Astrocyte of the cerebellum (primary cell): ENCODE measurements at regions not wholly inside any gene's neighbourhood (a gene's known extent, or its start where the extent isn't known, plus 50 kb on each side); places are given as distances from the start of the nearest gene placed in this dataset.
A peak's percentile ranks its signal among the peaks of the same experiment; 100 is the strongest.

Experiments
- DNase-seq: peaks from one replicate; pipeline ENCODE4 v3.0.0-alpha.2; 2011; ENCODE audit warnings: low read depth
- H3K4me3 ChIP-seq: 2 replicates; pipeline ENCODE4 v1.5.1; 2011; ENCODE audit warnings: mild to moderate bottlenecking, low read depth, low read length, moderate library complexity
- in situ Hi-C: cut with HindIII; loops from 2 replicates; pipeline ENCODE4 v1.10.0; 2017; ENCODE audit warnings: low sequenced_read_pairs
- TF ChIP-seq, protein P1 (sequence below): IDR thresholded peaks from 2 replicates; pipeline ENCODE4 v1.5.1; 2012; ENCODE audit warnings: low read length, low read depth, moderate library complexity, mild to moderate bottlenecking; ENCODE audit errors: missing control alignments

DNA sequence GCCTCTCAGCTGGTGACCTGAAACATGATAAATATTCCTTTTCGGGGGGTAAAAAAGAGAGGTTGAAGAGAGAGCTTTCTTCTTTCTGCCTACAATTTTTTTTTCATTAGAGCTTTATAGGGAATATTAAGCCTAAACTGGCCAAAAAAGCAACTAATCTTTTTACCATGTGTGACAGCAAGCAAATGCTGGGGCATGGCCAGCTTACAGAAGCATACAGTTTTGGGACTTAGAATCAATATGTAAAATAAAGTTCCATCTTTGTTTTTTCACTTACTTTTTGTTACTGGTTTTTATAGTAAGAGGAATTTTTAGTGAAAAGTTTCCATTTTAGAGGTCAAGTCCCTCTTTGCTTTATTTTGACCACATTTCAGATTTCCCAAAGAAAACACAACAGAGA, 301.2 kb upstream of the DEPDC1 start:
- TF ChIP-seq, protein P1, sequence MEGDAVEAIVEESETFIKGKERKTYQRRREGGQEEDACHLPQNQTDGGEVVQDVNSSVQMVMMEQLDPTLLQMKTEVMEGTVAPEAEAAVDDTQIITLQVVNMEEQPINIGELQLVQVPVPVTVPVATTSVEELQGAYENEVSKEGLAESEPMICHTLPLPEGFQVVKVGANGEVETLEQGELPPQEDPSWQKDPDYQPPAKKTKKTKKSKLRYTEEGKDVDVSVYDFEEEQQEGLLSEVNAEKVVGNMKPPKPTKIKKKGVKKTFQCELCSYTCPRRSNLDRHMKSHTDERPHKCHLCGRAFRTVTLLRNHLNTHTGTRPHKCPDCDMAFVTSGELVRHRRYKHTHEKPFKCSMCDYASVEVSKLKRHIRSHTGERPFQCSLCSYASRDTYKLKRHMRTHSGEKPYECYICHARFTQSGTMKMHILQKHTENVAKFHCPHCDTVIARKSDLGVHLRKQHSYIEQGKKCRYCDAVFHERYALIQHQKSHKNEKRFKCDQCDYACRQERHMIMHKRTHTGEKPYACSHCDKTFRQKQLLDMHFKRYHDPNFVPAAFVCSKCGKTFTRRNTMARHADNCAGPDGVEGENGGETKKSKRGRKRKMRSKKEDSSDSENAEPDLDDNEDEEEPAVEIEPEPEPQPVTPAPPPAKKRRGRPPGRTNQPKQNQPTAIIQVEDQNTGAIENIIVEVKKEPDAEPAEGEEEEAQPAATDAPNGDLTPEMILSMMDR: no peak

DNA sequence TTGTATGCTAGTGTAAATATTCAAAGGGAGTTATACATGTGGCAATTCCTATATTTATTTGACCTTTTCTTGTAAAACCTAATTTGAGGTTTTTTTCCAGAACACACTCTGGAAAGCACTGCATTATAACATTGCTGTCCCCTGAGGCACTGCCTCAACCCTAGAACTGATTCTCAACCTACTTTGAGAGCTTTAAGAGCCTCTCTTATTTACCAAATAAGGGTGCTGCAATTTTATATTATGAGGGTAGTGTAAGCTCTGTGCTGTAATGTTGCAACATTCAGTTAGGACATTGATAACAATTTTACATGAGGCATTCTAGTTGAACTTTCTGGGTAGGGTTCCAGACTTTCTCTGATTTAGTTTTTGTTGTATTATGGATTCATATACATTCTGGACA, 302.2 kb upstream of the DEPDC1 start:
- DNase-seq: no peak
- in situ Hi-C loops: no loop called here
- no peak overlapping the region for H3K4me3 ChIP-seq
- TF ChIP-seq, protein P1: no peak

More for the DNA sequence above, 301.2 kb upstream of the DEPDC1 start:
- DNase-seq: no peak
- in situ Hi-C loops: no loop called here
- H3K4me3 ChIP-seq: no peak overlapping the region

DNA sequence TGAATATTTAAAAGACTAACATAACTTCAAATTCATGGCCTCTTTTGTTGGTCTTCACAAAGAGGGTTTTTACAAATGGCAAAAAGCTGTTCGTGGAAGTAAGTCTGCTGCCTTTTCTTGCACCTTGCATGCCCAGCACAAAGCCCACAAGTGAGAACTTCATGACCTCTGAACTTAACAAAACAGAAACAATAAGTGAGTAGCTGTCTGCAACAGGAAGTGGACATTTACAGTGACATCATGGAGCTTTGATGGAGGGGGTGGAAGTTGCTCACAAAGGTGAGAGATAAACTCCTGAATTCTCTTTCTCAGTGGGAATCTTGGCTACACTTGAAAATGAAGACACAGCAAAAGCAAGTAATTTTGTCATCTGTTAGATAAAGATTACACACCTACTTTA, 303.3 kb upstream of the DEPDC1 start:
- DNase-seq: no peak
- no peak overlapping the region for H3K4me3 ChIP-seq
- in situ Hi-C loops: no loop called here
- TF ChIP-seq, protein P1: no peak

DNA sequence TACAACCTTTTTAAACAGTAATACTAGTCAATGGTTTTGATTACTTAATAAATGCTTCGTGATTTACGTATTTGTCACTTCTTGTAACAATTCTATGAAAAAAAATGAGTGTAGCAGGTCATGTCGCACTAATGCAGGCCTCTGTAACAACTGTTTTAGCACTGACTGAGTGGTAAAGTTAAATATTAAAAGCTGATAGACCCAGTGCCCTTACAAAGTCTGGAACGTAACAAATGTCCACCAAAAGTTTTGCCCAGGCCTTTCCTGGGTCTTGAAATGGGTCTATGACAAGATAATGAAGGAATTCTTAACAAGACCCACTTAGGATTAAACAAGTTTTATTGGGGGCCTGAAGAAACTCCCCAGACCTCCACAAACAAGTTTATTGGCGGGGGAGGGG, 304.6 kb upstream of the DEPDC1 start:
- no peak for DNase-seq
- in situ Hi-C loops: no loop called here
- TF ChIP-seq, protein P1: no peak
- H3K4me3 ChIP-seq: no peak overlapping the region

DNA sequence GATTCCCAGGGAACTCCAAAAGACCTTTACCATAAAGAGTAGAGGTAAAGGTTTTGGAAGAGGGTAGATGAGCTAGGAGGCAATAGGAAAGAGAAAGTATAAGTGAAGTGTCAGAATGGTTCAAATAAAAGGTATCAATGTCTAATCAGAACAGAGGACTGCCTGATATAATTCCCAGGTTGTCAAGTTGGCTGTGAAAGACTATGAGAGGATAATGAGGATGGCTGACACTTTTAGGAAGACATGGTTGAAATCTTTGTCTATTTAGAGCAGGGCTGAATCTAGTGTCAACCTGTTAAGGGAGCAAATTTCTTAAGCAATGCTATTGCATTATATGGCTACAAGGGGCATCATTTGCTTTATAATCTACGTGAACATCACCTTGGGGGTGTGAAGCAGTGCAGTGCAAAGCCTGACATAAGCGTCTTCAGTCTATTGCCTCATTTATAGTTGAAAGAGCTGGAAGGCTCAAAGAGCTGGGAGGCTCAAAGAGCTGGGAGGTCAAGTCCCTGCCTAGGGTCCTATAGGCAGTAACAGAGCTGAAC, 308.3 kb upstream of the DEPDC1 start:
- TF ChIP-seq, protein P1: no peak
- in situ Hi-C loops: no loop called here
- H3K4me3 ChIP-seq: no peak overlapping the region
- DNase-seq: no peak

DNA sequence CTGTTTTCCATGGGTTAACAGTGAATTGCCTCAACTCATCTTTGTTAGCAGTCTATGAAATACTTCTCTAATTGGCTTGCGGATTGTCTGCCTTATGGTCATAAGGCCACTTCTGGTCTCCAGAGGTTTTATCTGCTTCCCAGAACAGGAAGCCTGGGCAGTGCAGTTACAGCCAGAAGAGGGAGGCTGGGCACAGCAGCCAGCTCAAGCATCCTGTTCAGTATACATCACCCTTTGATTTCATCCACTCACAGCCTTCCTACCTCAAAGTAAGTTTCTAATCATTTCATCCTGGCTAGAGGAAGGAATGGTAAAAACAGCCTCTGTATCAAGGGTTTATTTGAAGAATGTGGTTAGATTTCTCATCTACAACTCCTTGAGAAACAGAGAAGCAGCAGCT, 311.5 kb upstream of the DEPDC1 start:
- DNase-seq: no peak
- in situ Hi-C loops: no loop called here
- TF ChIP-seq, protein P1: peak; percentile 11
- no peak overlapping the region for H3K4me3 ChIP-seq

DNA sequence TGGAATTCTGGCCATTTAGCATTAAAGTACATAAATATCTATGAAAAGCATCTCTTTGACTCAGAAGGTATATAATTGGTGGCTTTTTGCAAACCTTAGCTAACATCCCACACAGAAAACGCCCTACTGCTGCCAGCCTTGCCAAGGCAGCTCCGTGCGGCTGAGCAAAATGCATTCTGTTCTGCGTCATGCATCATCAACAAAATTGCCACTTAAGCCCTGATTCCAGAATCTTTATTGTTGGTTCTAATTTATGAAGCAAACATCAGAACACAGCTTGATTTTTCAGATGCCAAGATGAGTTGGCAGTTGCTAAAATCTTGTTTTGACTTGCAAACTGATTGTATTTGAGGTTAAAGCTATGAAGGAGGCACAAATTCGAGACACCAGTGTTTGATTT, 314.9 kb upstream of the DEPDC1 start:
- in situ Hi-C loops: no loop called here
- TF ChIP-seq, protein P1: no peak
- no peak overlapping the region for H3K4me3 ChIP-seq
- DNase-seq: no peak
